ENCODE measurements at regions not wholly inside any gene's neighbourhood (a gene's known extent, or its start where the extent isn't known, plus 50 kb on each side); places are given as distances from the start of the nearest gene placed in this dataset.
A peak's percentile ranks its signal among the peaks of the same experiment; 100 is the strongest.

- peaks cover 3% of the 10 kb centered on the region for H3K36me3 Mint-ChIP-seq (ENCODE audit: unreplicated experiment)
- peaks cover 2% of the 10 kb centered on the region for H3K27me3 Mint-ChIP-seq (ENCODE audit: unreplicated experiment)
- H3K4me1 Mint-ChIP-seq (ENCODE audit: unreplicated experiment) = peaks cover 31% of the 10 kb centered on the region
- TF ChIP-seq CTCF (IDR thresholded peaks at IDR 0.05) = no peak
- H3K27ac Mint-ChIP-seq (ENCODE audit: unreplicated experiment) = no peak overlapping the region
- no peaks in the 10 kb centered on the region for H3K9me3 Mint-ChIP-seq (ENCODE audit: unreplicated experiment)
- peak; percentile 75 for DNase-seq (ENCODE audit: extremely low spot score, unreplicated experiment)
- H3K4me3 Mint-ChIP-seq (ENCODE audit: unreplicated experiment) = no peak overlapping the region
Measured at GRCh38 chr2:236641051-236641726, 71.6 kb downstream of the ACKR3 start.

GRCh38 chr2:236642125-236642524 is 72.5 kb downstream of the ACKR3 start:
- TF ChIP-seq CTCF (IDR thresholded peaks at IDR 0.05) = no peak
- peaks cover 37% of the 10 kb centered on the region for H3K4me1 Mint-ChIP-seq (ENCODE audit: unreplicated experiment)
- peak overlapping the region; percentile 91 for H3K27ac Mint-ChIP-seq (ENCODE audit: unreplicated experiment)
- H3K36me3 Mint-ChIP-seq (ENCODE audit: unreplicated experiment) = peaks cover 3% of the 10 kb centered on the region
- no peak for DNase-seq (ENCODE audit: extremely low spot score, unreplicated experiment)
- H3K4me3 Mint-ChIP-seq (ENCODE audit: unreplicated experiment) = no peak overlapping the region
- H3K9me3 Mint-ChIP-seq (ENCODE audit: unreplicated experiment) = no peaks in the 10 kb centered on the region
- H3K27me3 Mint-ChIP-seq (ENCODE audit: unreplicated experiment) = peaks cover 2% of the 10 kb centered on the region

GRCh38 chr2:236642584-236643291 is 73.1 kb downstream of the ACKR3 start:
- Mint-ChIP-seq H3K4me1 (ENCODE audit: unreplicated experiment) (peaks cover 37% of the 10 kb centered on the region), H3K9me3 (ENCODE audit: unreplicated experiment) (no peaks in the 10 kb centered on the region), H3K4me3 (ENCODE audit: unreplicated experiment) (no peak overlapping the region), H3K27ac (ENCODE audit: unreplicated experiment) (peak overlapping the region; percentile 91), H3K36me3 (ENCODE audit: unreplicated experiment) (peaks cover 3% of the 10 kb centered on the region), H3K27me3 (ENCODE audit: unreplicated experiment) (peaks cover 2% of the 10 kb centered on the region)
- peak; percentile 86 for DNase-seq (ENCODE audit: extremely low spot score, unreplicated experiment)
- no peak for TF ChIP-seq CTCF (IDR thresholded peaks at IDR 0.05)

GRCh38 chr2:236643480-236643879 is 73.9 kb downstream of the ACKR3 start:
- TF ChIP-seq CTCF (IDR thresholded peaks at IDR 0.05) = no peak
- peaks cover 3% of the 10 kb centered on the region for H3K36me3 Mint-ChIP-seq (ENCODE audit: unreplicated experiment)
- no peak for DNase-seq (ENCODE audit: extremely low spot score, unreplicated experiment)

GRCh38 chr2:236644067-236644466 is 74.4 kb downstream of the ACKR3 start:
- no peak overlapping the region for H3K4me3 Mint-ChIP-seq (ENCODE audit: unreplicated experiment)
- H3K9me3 Mint-ChIP-seq (ENCODE audit: unreplicated experiment) = no peaks in the 10 kb centered on the region
- DNase-seq (ENCODE audit: extremely low spot score, unreplicated experiment) = no peak
- no peaks in the 10 kb centered on the region for H3K27me3 Mint-ChIP-seq (ENCODE audit: unreplicated experiment)
- no peak overlapping the region for H3K27ac Mint-ChIP-seq (ENCODE audit: unreplicated experiment)
- H3K4me1 Mint-ChIP-seq (ENCODE audit: unreplicated experiment) = peaks cover 37% of the 10 kb centered on the region
- TF ChIP-seq CTCF (IDR thresholded peaks at IDR 0.05) = no peak
- H3K36me3 Mint-ChIP-seq (ENCODE audit: unreplicated experiment) = peaks cover 3% of the 10 kb centered on the region

More at GRCh38 chr2:236643480-236643879, 73.9 kb downstream of the ACKR3 start:
- Mint-ChIP-seq H3K27ac (ENCODE audit: unreplicated experiment) (no peak overlapping the region), H3K27me3 (ENCODE audit: unreplicated experiment) (no peaks in the 10 kb centered on the region), H3K9me3 (ENCODE audit: unreplicated experiment) (no peaks in the 10 kb centered on the region), H3K4me3 (ENCODE audit: unreplicated experiment) (no peak overlapping the region), H3K4me1 (ENCODE audit: unreplicated experiment) (peaks cover 37% of the 10 kb centered on the region)

Measured in osteocyte (in vitro differentiated cells).